Vagina (tissue), 2 donors: ENCODE measurements at regions not wholly inside any gene's neighbourhood (a gene's known extent, or its start where the extent isn't known, plus 50 kb on each side); places are given as distances from the start of the nearest gene placed in this dataset.

ENCODE experiments used
- DNase-seq, 2 donors: peaks; one replicate each; pipeline ENCODE4 v3.0.0-alpha.2; 2017; ENCODE audit errors: extremely low spot score in 2 of 2
- H3K27ac ChIP-seq: fragments of 200-600 bp; sonication (generic); one replicate; pipeline ENCODE4 v1.5.1; 2019
- H3K27me3 ChIP-seq: fragments of 200-600 bp; sonication (generic); one replicate; pipeline ENCODE4 v1.5.1; 2019
- H3K36me3 ChIP-seq, 2 donors: fragments of 200-600 bp; sonication (generic); one replicate each; pipeline ENCODE4 v1.5.1; 2017 to 2019
- H3K4me1 ChIP-seq: fragments of 200-600 bp; sonication (generic); one replicate; pipeline ENCODE4 v1.5.1; 2019
- H3K4me3 ChIP-seq, 2 donors: fragments of 200-600 bp; sonication (generic); 1 replicate in 1 of 2; 2 replicates in 1 of 2; pipeline ENCODE4 v1.5.1; 2016 to 2019
- H3K9me3 ChIP-seq: fragments of 200-600 bp; sonication (generic); one replicate; pipeline ENCODE4 v1.5.1; 2019
- CTCF ChIP-seq, 3 experiments: fragments of 450-650 bp in 2 of 3; fragments of 200-600 bp in 1 of 3; sonication (generic) in 1 of 3; IDR thresholded peaks; one replicate each; pipeline ENCODE4 v1.5.1; 2017 to 2019; ENCODE audit warnings: antibody characterized with exemption in 3 of 3, mild to moderate bottlenecking in 2 of 3, moderate library complexity in 2 of 3
- POLR2A ChIP-seq, 2 donors: fragments of 450-650 bp; IDR thresholded peaks; one replicate each; pipeline ENCODE4 v1.6.1; 2017; ENCODE audit warnings: antibody characterized with exemption in 2 of 2, mild to moderate bottlenecking in 2 of 2, moderate library complexity in 2 of 2
- POLR2AphosphoS5 ChIP-seq, 2 donors: sonication (generic); formaldehyde crosslinking; IDR thresholded peaks; one replicate each; pipeline ENCODE4 v1.9.0; 2017; ENCODE audit warnings: antibody characterized with exemption in 2 of 2, mild to moderate bottlenecking in 2 of 2, low read depth in 1 of 2; ENCODE audit not compliant: insufficient read depth in 1 of 2
- intact Hi-C: fragments of 100-400 bp; cut with DNase I; formaldehyde crosslinking; loops from one replicate; pipeline ENCODE4 v1.15.1; 2023

DNA sequence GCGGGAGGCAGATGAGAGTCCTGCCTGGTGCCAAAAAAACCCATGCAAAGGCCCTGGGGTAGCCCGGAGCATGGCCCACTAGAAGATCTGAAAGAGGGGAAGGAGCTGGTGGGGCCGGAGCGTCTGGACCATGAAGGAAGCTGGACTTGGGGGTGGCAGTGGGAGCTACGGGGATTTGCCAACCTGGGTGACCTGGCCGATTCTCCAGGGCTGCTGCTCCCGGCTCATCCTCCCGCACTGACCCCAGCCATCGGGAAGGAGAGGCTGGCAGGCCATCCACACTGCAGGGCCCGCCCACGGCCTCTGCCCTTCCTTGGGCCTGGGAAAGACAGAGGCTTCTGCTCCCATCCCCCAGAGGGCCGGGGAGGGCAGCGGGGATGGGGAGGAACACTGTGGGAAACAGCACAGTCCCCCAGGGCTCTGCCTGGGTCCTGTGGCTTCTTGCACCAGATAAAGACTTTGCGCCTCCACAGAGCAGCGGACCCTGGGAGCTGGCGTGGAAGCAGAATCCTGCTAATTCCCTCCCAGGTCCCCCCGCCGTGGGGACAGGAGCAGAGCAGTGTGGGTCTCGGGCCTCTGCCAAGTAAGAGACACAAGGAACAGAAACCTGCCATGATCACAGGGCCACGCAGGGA, 87.1 kb upstream of the LINC01488 start:
- TF ChIP-seq CTCF (IDR thresholded peaks at IDR 0.05): no peak
- TF ChIP-seq POLR2AphosphoS5 (IDR thresholded peaks at IDR 0.05; ENCODE audit: insufficient read depth in 1 of 2, low read depth in 1 of 2): no peak
- TF ChIP-seq POLR2A (IDR thresholded peaks at IDR 0.05): no peak
- no peak overlapping the region for H3K27ac ChIP-seq
- H3K4me1 ChIP-seq: peaks cover 9% of the 10 kb centered on the region
- H3K36me3 ChIP-seq: no peaks in the 10 kb centered on the region
- DNase-seq: no peak
- no peak overlapping the region for H3K4me3 ChIP-seq
- H3K9me3 ChIP-seq: no peaks in the 10 kb centered on the region
- intact Hi-C loops: no loop called here
- no peaks in the 10 kb centered on the region for H3K27me3 ChIP-seq

DNA sequence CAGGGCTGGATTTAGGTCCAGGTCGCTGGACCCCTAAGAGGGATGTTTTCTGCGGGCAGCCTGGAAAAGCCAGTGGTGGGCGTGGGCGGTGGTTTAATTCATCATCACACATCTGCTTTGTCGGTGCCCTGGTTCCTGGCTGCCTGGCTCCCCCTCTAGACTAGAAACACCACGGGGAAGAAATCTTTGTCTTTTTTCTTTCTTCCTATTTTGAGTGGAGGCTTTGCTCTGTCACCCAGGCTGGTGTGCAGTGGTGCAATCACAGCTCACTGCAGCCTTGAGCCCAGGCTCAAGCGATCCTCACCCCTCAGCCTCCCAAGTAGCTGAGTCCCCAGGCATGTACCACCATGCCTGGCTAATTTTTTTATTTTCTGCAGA, 86.6 kb upstream of the LINC01488 start:
- Histone ChIP-seq H3K9me3 (no peaks in the 10 kb centered on the region), H3K36me3 (no peaks in the 10 kb centered on the region), H3K4me1 (peaks cover 12% of the 10 kb centered on the region), H3K27ac (no peak overlapping the region), H3K27me3 (no peaks in the 10 kb centered on the region), H3K4me3 (no peak overlapping the region)
- intact Hi-C loops: no loop called here
- no peak for TF ChIP-seq POLR2A (IDR thresholded peaks at IDR 0.05)
- no peak for TF ChIP-seq CTCF (IDR thresholded peaks at IDR 0.05)
- TF ChIP-seq POLR2AphosphoS5 (IDR thresholded peaks at IDR 0.05; ENCODE audit: insufficient read depth in 1 of 2, low read depth in 1 of 2): no peak
- DNase-seq: no peak

DNA sequence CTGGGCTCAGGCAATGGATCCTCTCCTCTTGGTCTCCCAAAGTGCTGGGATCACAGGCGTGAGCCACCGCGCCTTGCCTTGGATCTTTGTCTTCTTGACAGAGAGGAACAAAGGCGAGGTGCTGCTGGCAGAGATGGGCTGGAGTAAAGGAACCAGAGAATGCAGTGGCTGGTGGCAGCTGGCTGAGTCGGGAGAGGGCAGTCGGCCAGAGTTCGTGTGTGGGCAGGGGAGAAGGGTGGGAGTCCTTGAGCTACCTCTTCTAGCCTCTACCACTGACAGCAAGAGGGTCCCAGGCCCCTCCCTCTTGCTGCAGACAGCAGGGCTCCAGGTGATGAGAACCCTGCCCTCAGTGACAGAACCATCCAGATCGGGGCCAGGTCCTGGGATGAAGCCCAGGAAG, 86.2 kb upstream of the LINC01488 start:
- Histone ChIP-seq H3K9me3 (no peaks in the 10 kb centered on the region), H3K27ac (no peak overlapping the region), H3K36me3 (no peaks in the 10 kb centered on the region), H3K27me3 (no peaks in the 10 kb centered on the region), H3K4me1 (peaks cover 12% of the 10 kb centered on the region), H3K4me3 (no peak overlapping the region)
- no peak for DNase-seq
- intact Hi-C loops: no loop called here
- no peak for TF ChIP-seq CTCF (IDR thresholded peaks at IDR 0.05)
- no peak for TF ChIP-seq POLR2AphosphoS5 (IDR thresholded peaks at IDR 0.05; ENCODE audit: insufficient read depth in 1 of 2, low read depth in 1 of 2)
- TF ChIP-seq POLR2A (IDR thresholded peaks at IDR 0.05): no peak

DNA sequence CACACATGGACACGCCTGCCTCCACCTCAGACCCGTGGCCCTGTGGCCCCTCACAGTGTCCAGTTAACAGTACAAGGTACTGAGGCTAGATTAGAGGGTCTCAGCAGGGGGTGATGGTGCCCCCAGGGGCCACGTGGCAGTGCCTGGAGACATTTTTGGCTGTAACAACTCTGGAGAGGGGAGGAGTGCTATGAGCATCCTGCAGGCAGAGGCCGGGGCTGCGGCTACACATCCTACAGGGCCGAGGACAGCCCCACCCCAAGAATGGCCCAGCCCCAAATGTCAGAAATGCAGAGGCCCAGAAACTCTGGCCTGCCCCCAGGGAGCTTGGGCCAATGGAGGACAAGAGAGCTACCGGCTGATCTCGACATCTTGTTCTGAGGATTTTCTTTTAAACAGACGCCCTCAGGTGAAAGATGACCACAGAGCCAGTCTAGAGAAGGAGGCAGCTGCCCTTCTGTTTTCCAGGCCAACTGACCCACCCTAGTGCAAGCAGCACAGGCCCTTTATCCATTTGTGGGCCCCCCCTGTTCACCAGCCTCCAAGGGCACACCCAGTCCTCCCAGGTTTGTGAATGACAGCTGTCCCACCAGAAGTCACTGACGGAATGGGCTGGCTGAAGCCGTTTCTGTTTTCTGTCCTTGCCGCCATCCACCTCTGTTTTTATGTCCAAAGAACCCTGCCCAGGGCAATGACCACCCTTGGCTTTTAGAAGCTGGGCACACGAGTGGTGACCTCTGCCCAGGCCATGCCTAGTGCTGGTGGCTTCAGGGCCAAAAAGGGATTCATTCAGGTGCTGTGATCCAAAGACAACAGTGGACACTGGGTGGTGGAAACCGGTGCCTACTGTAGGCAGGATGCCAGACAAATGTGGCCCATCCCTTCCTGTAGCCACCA, 85.2 kb upstream of the LINC01488 start:
- Histone ChIP-seq H3K36me3 (no peaks in the 10 kb centered on the region), H3K4me1 (peaks cover 12% of the 10 kb centered on the region), H3K9me3 (no peaks in the 10 kb centered on the region), H3K27ac (no peak overlapping the region), H3K4me3 (no peak overlapping the region), H3K27me3 (no peaks in the 10 kb centered on the region)
- no peak for DNase-seq
- TF ChIP-seq POLR2A (IDR thresholded peaks at IDR 0.05) (no peak), POLR2AphosphoS5 (IDR thresholded peaks at IDR 0.05; ENCODE audit: insufficient read depth in 1 of 2, low read depth in 1 of 2) (no peak), CTCF (IDR thresholded peaks at IDR 0.05) (no peak)
- intact Hi-C loops: no loop called here

GRCh38 chr11:69396948-69397307, 84.5 kb upstream of the LINC01488 start:
- TF ChIP-seq POLR2A (IDR thresholded peaks at IDR 0.05) (no peak), CTCF (IDR thresholded peaks at IDR 0.05) (no peak), POLR2AphosphoS5 (IDR thresholded peaks at IDR 0.05; ENCODE audit: insufficient read depth in 1 of 2, low read depth in 1 of 2) (no peak)
- no peak for DNase-seq
- Histone ChIP-seq H3K27ac (no peak overlapping the region), H3K9me3 (no peaks in the 10 kb centered on the region), H3K4me3 (no peak overlapping the region), H3K36me3 (no peaks in the 10 kb centered on the region), H3K4me1 (peaks cover 12% of the 10 kb centered on the region), H3K27me3 (no peaks in the 10 kb centered on the region)
- intact Hi-C loops: no loop called here
